NCI-H187 (cell line): ENCODE measurements at regions not wholly inside any gene's neighbourhood (a gene's known extent, or its start where the extent isn't known, plus 50 kb on each side); places are given as distances from the start of the nearest gene placed in this dataset.

ENCODE experiments used
- DNase-seq, 2 experiments: peaks; one replicate each; lab custom pipeline; 2025; lab: John Stamatoyannopoulos, UW

DNA sequence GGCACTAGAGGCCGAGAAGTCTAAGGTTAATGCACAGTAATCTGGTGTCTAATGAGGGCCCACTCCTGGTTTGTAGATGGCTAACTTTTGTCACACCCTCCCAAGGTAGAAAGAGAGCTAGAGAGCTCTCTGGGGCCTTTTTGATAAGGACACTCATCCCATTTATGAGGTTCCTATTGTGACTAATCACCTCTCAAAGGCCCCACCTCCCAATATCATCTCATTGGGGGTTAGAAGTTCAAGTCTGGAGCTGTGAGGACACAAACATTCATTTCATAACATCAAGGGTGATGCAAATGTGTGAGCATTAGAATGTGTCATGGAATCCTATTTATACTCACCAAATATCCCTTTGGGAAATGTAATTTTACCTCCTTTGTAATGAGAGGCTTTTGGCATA, 79.2 kb upstream of the SLC10A2 start:
- no peak for DNase-seq

DNA sequence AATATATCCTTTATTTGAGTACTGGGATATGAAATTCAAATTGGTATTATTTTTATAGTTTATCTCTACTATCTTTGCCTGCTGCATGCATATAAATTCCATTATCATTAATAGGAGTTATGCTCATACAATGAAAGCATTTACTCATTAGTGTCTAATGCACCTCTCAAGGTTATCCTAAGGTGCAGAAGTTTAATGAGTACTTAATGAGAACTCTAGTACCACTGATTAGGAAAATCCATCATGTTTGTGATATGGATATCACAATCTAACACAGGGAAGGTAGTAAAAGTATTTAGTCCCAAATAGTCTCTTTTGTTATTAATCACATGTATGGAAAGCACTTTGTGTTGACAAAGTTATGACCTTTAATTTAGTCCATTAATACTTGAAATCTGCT, 77.2 kb upstream of the SLC10A2 start:
- no peak for DNase-seq

GRCh38 chr13:103142151-103142550, 75.9 kb upstream of the SLC10A2 start:
- DNase-seq, result no peak

DNA sequence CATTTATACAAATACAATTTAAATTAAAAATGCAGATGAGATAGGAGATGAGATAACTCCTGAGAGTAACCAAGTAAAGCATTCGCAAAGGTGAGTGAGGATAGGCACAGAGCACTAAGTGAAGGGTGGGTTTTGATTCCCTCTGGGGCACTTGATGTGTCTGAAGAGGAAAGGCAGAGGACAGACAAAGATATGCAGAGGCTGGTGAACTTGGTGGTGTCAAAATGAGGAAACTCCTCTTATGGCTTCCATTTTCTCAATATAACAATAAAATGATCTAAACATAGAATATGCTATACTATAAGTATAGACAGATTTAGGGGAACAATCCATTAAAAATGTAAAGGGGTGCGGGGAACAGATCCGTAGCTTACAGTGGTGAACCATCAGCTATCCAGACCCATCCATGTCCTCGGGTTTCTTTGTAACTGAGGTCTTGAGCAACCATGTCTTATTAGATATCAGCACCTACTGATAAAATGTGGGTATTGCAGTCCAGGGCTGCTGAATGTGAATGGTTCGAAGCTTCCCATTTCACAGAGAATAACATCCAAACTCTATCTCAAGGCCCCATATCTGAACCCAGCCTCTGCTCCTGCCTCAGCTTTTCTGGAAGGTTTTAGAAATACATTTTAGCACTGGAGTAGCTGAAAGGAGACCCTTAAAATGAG, 73.9 kb upstream of the SLC10A2 start:
- DNase-seq, result peak in 1 of 2 experiments; percentile 43

DNA sequence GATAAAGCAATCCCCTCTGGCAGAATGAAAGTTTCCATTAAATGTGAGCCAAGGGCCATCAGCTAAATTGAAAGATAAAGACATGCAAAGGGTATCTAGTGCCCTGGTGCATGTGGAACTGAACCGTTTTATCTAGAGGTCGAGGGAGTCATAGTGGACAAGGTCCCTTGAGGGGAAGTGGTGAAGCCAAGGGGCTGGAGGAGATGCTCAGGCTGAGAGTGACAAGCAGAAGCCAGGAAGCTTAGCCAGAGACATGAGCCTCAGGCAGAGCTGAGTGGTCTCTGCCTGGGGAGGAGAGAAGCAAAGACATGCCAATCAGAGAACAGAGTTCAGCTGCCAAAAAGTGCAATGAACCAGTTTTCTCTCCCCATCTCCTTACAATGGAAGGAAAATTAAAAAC, 68.1 kb upstream of the SLC10A2 start:
- DNase-seq, result no peak

DNA sequence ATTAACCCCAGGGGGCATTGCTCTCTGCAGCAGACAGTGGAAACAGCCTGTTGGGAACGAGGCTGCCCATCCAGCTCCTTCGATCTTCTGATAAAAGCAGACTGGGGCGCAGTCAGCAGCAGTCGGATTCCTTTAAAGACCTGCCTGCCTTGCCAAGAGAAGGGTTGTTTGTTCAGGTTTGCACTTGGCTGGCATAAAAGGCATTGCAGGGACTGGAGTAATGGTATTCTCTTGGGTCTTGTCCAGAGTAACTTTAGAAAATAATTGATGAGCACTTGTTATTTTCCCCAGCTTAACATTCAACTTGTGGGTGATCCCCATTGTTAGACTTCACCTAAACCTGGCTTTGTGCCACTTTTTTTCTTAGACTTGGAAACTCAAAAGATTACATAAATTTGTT, 67.3 kb upstream of the SLC10A2 start:
- no peak for DNase-seq

DNA sequence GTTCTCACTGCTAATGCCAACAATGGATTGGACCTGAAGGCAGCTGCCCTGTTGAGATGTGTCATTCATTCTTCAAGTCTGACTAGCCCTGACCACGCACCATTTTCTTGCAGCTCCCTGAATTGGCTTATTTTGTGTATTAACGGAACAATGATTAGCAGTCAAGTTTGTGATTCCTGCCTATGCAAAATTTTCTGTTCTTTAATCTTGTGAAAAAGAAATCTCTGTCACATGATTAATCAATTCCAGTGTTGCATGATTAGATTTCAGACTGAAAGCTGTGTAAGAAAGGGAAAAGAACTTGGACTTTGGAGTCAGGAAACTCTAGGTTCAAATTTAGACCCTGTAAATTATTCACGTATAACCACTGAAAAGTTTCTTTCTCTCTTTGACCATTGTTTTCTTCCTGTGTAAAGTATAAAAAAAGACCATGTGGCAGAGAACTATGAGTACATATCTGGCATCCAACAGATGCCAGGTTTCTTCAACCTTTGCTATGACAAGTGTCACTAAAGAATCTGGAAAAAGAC, 64.5 kb upstream of the SLC10A2 start:
- DNase-seq, result no peak

DNA sequence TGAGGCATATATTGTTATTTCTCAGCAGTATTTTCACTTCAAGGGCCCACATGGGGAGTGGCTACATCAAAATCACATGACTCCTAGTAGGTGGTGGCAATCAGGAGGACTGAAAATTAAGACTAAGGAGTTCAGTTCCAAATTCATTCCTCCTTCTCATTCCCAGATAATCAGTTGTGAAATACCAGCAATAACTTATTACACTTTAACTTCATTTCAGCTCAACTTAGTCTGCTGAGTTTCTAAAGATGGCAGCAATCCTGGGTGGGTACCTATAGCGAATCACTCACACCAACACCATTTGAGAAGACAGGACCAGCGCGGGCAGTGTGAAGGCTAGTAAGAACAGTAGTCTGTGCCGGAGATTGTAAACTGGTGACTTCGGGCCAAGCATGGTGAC, 63.9 kb upstream of the SLC10A2 start:
- DNase-seq, result no peak
